Astrocyte of the cerebellum (primary cell): ENCODE measurements at regions not wholly inside any gene's neighbourhood (a gene's known extent, or its start where the extent isn't known, plus 50 kb on each side); places are given as distances from the start of the nearest gene placed in this dataset.

Experiments
- DNase-seq: peaks from one replicate; pipeline ENCODE4 v3.0.0-alpha.2; 2011; ENCODE audit warnings: low read depth
- H3K4me3 ChIP-seq: 2 replicates; pipeline ENCODE4 v1.5.1; 2011; ENCODE audit warnings: mild to moderate bottlenecking, low read depth, low read length, moderate library complexity
- CTCF ChIP-seq: IDR thresholded peaks from 2 replicates; pipeline ENCODE4 v1.5.1; 2012; ENCODE audit warnings: low read length, low read depth, moderate library complexity, mild to moderate bottlenecking; ENCODE audit errors: missing control alignments
- in situ Hi-C: cut with HindIII; loops from 2 replicates; pipeline ENCODE4 v1.10.0; 2017; ENCODE audit warnings: low sequenced_read_pairs

GRCh38 chr18:39419315-39419714 is 1853.7 kb upstream of the CELF4 start:
- TF ChIP-seq CTCF: no peak
- in situ Hi-C loops: no loop called here
- DNase-seq: no peak
- no peak overlapping the region for H3K4me3 ChIP-seq

GRCh38 chr18:39415471-39415870 is 1849.9 kb upstream of the CELF4 start:
- in situ Hi-C loops: no loop called here
- no peak for DNase-seq
- H3K4me3 ChIP-seq: no peak overlapping the region
- TF ChIP-seq CTCF: no peak

GRCh38 chr18:39414009-39414700 is 1848.6 kb upstream of the CELF4 start:
- in situ Hi-C loops: no loop called here
- no peak for TF ChIP-seq CTCF
- H3K4me3 ChIP-seq: no peak overlapping the region
- DNase-seq: peak; percentile 11

- no peak for DNase-seq
- no peak for TF ChIP-seq CTCF
Observed at GRCh38 chr18:39406941-39407340, 1841.3 kb upstream of the CELF4 start.

GRCh38 chr18:39403121-39403520 is 1837.5 kb upstream of the CELF4 start:
- no peak for DNase-seq
- in situ Hi-C loops: no loop called here
- no peak for TF ChIP-seq CTCF
- no peak overlapping the region for H3K4me3 ChIP-seq

More at GRCh38 chr18:39406941-39407340, 1841.3 kb upstream of the CELF4 start:
- in situ Hi-C loops: no loop called here
- no peak overlapping the region for H3K4me3 ChIP-seq

- in situ Hi-C loops: no loop called here
- H3K4me3 ChIP-seq: no peak overlapping the region
- no peak for TF ChIP-seq CTCF
- no peak for DNase-seq
Observed at GRCh38 chr18:39399662-39400061, 1834.1 kb upstream of the CELF4 start.
